H9 (cell line): ENCODE measurements at regions not wholly inside any gene's neighbourhood (a gene's known extent, or its start where the extent isn't known, plus 50 kb on each side); places are given as distances from the start of the nearest gene placed in this dataset.

Experiments used
- DNase-seq: peaks from one replicate; pipeline ENCODE4 v3.0.0-alpha.2; 2017
- H2AFZ ChIP-seq: one replicate; pipeline ENCODE4 v1.6.1; 2013; ENCODE audit warnings: mild to moderate bottlenecking, low read length, control low read depth, moderate library complexity
- H2AK5ac ChIP-seq: 2 replicates; pipeline ENCODE4 v1.6.1; 2013; ENCODE audit warnings: low read length, control low read depth, mixed read lengths; ENCODE audit not compliant: insufficient read length
- H2BK120ac ChIP-seq: one replicate; pipeline ENCODE4 v1.6.1; 2013; ENCODE audit warnings: low read depth, mild to moderate bottlenecking, low read length, control low read depth, inconsistent platforms; ENCODE audit not compliant: poor library complexity, severe bottlenecking
- H2BK12ac ChIP-seq: 2 replicates; pipeline ENCODE4 v1.6.1; 2013; ENCODE audit warnings: low read length, control low read depth, mixed read lengths, low read depth; ENCODE audit not compliant: insufficient read length
- H2BK15ac ChIP-seq: 2 replicates; pipeline ENCODE4 v1.6.1; 2013; ENCODE audit warnings: low read depth, low read length, control low read depth
- H2BK20ac ChIP-seq: one replicate; pipeline ENCODE4 v1.6.1; 2013; ENCODE audit warnings: low read depth, mild to moderate bottlenecking, low read length, control low read depth, inconsistent platforms; ENCODE audit not compliant: poor library complexity, severe bottlenecking
- H2BK5ac ChIP-seq: 2 replicates; pipeline ENCODE4 v1.6.1; 2013; ENCODE audit warnings: low read length, control low read depth, mixed read lengths; ENCODE audit not compliant: insufficient read length
- H3K14ac ChIP-seq: 2 replicates; pipeline ENCODE4 v1.6.1; 2013; ENCODE audit warnings: low read length, control low read depth; ENCODE audit not compliant: insufficient read depth
- H3K18ac ChIP-seq: 2 replicates; pipeline ENCODE4 v1.6.1; 2013; ENCODE audit warnings: low read depth, mild to moderate bottlenecking, mixed read lengths, low read length, control low read depth; ENCODE audit not compliant: insufficient read length
- H3K23ac ChIP-seq: 2 replicates; pipeline ENCODE4 v1.6.1; 2013; ENCODE audit warnings: low read length, control low read depth, mixed read lengths, low read depth; ENCODE audit not compliant: insufficient read length
- H3K23me2 ChIP-seq: 2 replicates; pipeline ENCODE4 v1.6.1; 2013; ENCODE audit warnings: low read depth, mild to moderate bottlenecking, mixed read lengths, low read length, control low read depth; ENCODE audit not compliant: insufficient read length, poor library complexity, severe bottlenecking
- H3K27ac ChIP-seq: 2 replicates; pipeline ENCODE4 v1.5.1; 2013; ENCODE audit warnings: low read length, control low read depth, mixed read lengths, low read depth; ENCODE audit not compliant: insufficient read length
- H3K27me3 ChIP-seq: 2 replicates; pipeline ENCODE4 v1.6.1; 2013; ENCODE audit warnings: low read length, control low read depth, inconsistent platforms; ENCODE audit not compliant: insufficient read depth
- H3K4ac ChIP-seq: 2 replicates; pipeline ENCODE4 v1.6.1; 2013; ENCODE audit warnings: low read depth, mild to moderate bottlenecking, control low read depth, inconsistent platforms, low read length, moderate library complexity
- H3K4me1 ChIP-seq: 2 replicates; pipeline ENCODE4 v1.6.1; 2013; ENCODE audit warnings: low read length, control low read depth, inconsistent platforms; ENCODE audit not compliant: insufficient read depth
- H3K4me2 ChIP-seq: 2 replicates; pipeline ENCODE4 v1.6.1; 2013; ENCODE audit warnings: low read length, control low read depth, mixed read lengths; ENCODE audit not compliant: insufficient read length, insufficient read depth
- H3K56ac ChIP-seq: 2 replicates; pipeline ENCODE4 v1.6.1; 2013; ENCODE audit warnings: low read depth, mild to moderate bottlenecking, mixed read lengths, low read length, control low read depth; ENCODE audit not compliant: insufficient read length
- H3K79me1 ChIP-seq: 2 replicates; pipeline ENCODE4 v1.6.1; 2013; ENCODE audit warnings: low read depth, mild to moderate bottlenecking, moderate library complexity, low read length, control low read depth, inconsistent platforms; ENCODE audit not compliant: insufficient read depth, poor library complexity, severe bottlenecking
- H3K79me2 ChIP-seq: 2 replicates; pipeline ENCODE4 v1.6.1; 2013; ENCODE audit warnings: low read length, control low read depth, inconsistent platforms; ENCODE audit not compliant: insufficient read depth
- H3K9ac ChIP-seq: 2 replicates; pipeline ENCODE4 v1.6.1; 2013; ENCODE audit warnings: low read length, control low read depth, mixed read lengths; ENCODE audit not compliant: insufficient read length; ENCODE audit errors: extremely low read depth
- H3K9me3 ChIP-seq: one replicate; pipeline ENCODE4 v1.6.1; 2013; ENCODE audit warnings: low read depth, low read length, inconsistent platforms; ENCODE audit not compliant: control insufficient read depth
- H3T11ph ChIP-seq: one replicate; pipeline ENCODE4 v1.6.1; 2013; ENCODE audit warnings: mild to moderate bottlenecking, low read length, control low read depth, inconsistent platforms
- H4K20me1 ChIP-seq: one replicate; pipeline ENCODE4 v1.6.1; 2013; ENCODE audit not compliant: control insufficient read depth, insufficient read length, insufficient read depth
- H4K5ac ChIP-seq: 2 replicates; pipeline ENCODE4 v1.6.1; 2013; ENCODE audit warnings: low read depth, mild to moderate bottlenecking, mixed read lengths, low read length, control low read depth; ENCODE audit not compliant: insufficient read length
- H4K8ac ChIP-seq: replicated peaks from 2 replicates; pipeline ENCODE4 v1.6.1; 2013; ENCODE audit warnings: low read length, control low read depth, mixed read lengths, low read depth; ENCODE audit not compliant: insufficient read length
- H4K91ac ChIP-seq: 2 replicates; pipeline ENCODE4 v1.6.1; 2013; ENCODE audit warnings: low read depth, mild to moderate bottlenecking, moderate library complexity, mixed read lengths, low read length, control low read depth; ENCODE audit not compliant: insufficient read length
- H3K27ac Mint-ChIP-seq, 3 experiments: 2 replicates in 2 of 3; 3 replicates in 1 of 3; pipeline ENCODE4 v1.8.0; 2020 to 2021; ENCODE audit warnings: mixed read lengths in 3 of 3, mild to moderate bottlenecking in 1 of 3, moderate library complexity in 1 of 3
- H3K27me3 Mint-ChIP-seq: 2 replicates; pipeline ENCODE4 v1.8.0; 2021; ENCODE audit warnings: low read depth, mild to moderate bottlenecking, moderate library complexity, mixed read lengths
- H3K36me3 Mint-ChIP-seq, 3 experiments: 2 replicates in 2 of 3; 3 replicates in 1 of 3; pipeline ENCODE4 v1.8.0; 2020 to 2021; ENCODE audit warnings: low read depth in 3 of 3, mixed read lengths in 3 of 3; ENCODE audit not compliant: insufficient read depth in 1 of 3
- H3K4me1 Mint-ChIP-seq, 2 experiments: 2 replicates each; pipeline ENCODE4 v1.8.0; 2020; ENCODE audit warnings: mixed read lengths in 2 of 2
- H3K4me3 Mint-ChIP-seq, 2 experiments: 2 replicates in 1 of 2; 3 replicates in 1 of 2; pipeline ENCODE4 v1.8.0; 2020 to 2021; ENCODE audit warnings: mild to moderate bottlenecking in 2 of 2, mixed read lengths in 2 of 2, moderate library complexity in 1 of 2
- H3K9me3 Mint-ChIP-seq, 2 experiments: 2 replicates in 1 of 2; 3 replicates in 1 of 2; pipeline ENCODE4 v1.8.0; 2020; ENCODE audit warnings: mild to moderate bottlenecking in 2 of 2, mixed read lengths in 2 of 2, moderate library complexity in 1 of 2
- WGBS: extraction: QIAGEN DNeasy Blood & Tissue Kit; methylation state at CpG from one replicate; pipeline ENCODE4 v1.1.7; 2013; ENCODE audit warnings: missing lambda C conversion rate, low lambda C conversion rate, mixed read lengths; ENCODE audit not compliant: insufficient read length; ENCODE audit errors: extremely low coverage; 5-methylcytosine and 5-hydroxymethylcytosine counted together
- TF ChIP-seq, protein P1 (sequence below): fragments of 200-600 bp; sonication (generic); conservative IDR thresholded peaks from 3 replicates; pipeline ENCODE4 v1.8.0; 2021; ENCODE audit warnings: antibody characterized with exemption, mild to moderate bottlenecking

DNA sequence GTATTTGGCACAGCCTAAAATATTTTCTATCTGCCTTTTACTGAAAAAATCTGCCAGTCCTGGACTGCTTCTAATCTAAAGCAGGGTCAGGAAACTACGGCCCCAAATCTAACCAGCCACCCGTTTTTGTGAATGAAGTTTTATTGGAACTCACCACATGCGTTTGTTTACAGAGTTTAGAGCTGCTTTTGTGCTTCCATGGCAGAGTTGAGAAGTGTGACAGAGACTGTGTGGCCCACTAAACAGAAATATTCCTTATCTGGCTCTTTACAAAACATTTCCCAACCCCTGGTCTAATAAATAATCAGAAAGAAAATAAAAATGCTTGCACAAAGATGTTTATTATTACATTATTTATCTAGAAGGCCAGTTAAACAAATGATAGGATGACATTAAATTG is 110.2 kb downstream of the COPRS start:
- Histone ChIP-seq H3K23me2 (no peaks in the 10 kb centered on the region), H2AK5ac (no peak overlapping the region), H2BK5ac (no peak overlapping the region), H3K27ac (no peak overlapping the region), H2BK120ac (no peak overlapping the region), H3K18ac (no peak overlapping the region), H3K56ac (no peak overlapping the region), H4K5ac (no peak overlapping the region), H3K79me1 (no peaks in the 10 kb centered on the region), H2AFZ (no peak overlapping the region), H4K8ac (no peak overlapping the region), H3K4me2 (no peak overlapping the region), H3K23ac (no peak overlapping the region), H3K4me1 (no peaks in the 10 kb centered on the region; the same call in 1 of the 2 replicates), H3K79me2 (no peaks in the 10 kb centered on the region), H3K27me3 (no peaks in the 10 kb centered on the region), H3K14ac (no peak overlapping the region), H3K9ac (no peak overlapping the region), H4K20me1 (no peaks in the 10 kb centered on the region), H2BK15ac (no peak overlapping the region), H4K91ac (no peak overlapping the region), H3T11ph (no peak overlapping the region), H2BK20ac (no peak overlapping the region), H3K9me3 (no peaks in the 10 kb centered on the region), H2BK12ac (no peak overlapping the region), H3K4ac (no peak overlapping the region)
- no peaks in the 10 kb centered on the region for H3K27me3 Mint-ChIP-seq
- H3K36me3 Mint-ChIP-seq: no peaks in the 10 kb centered on the region
- no peak overlapping the region for H3K4me3 Mint-ChIP-seq
- TF ChIP-seq, protein P1, sequence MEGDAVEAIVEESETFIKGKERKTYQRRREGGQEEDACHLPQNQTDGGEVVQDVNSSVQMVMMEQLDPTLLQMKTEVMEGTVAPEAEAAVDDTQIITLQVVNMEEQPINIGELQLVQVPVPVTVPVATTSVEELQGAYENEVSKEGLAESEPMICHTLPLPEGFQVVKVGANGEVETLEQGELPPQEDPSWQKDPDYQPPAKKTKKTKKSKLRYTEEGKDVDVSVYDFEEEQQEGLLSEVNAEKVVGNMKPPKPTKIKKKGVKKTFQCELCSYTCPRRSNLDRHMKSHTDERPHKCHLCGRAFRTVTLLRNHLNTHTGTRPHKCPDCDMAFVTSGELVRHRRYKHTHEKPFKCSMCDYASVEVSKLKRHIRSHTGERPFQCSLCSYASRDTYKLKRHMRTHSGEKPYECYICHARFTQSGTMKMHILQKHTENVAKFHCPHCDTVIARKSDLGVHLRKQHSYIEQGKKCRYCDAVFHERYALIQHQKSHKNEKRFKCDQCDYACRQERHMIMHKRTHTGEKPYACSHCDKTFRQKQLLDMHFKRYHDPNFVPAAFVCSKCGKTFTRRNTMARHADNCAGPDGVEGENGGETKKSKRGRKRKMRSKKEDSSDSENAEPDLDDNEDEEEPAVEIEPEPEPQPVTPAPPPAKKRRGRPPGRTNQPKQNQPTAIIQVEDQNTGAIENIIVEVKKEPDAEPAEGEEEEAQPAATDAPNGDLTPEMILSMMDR: no peak
- DNase-seq: no peak
- WGBS: no CpG with 5 or more reads among the region's 3 CpGs
- peaks cover 4 to 8% of the 10 kb centered on the region in 2 experiments for H3K4me1 Mint-ChIP-seq
- H3K27ac Mint-ChIP-seq: no peak overlapping the region
- no peaks in the 10 kb centered on the region for H3K9me3 Mint-ChIP-seq
